GM23248 (cell line): ENCODE measurements at regions not wholly inside any gene's neighbourhood (a gene's known extent, or its start where the extent isn't known, plus 50 kb on each side); places are given as distances from the start of the nearest gene placed in this dataset. TPM values are rescaled to one million over a fixed set of nuclear protein-coding genes. Genes with fewer than 3 reads are reported as not detected.

Source experiments
- DNase-seq: peaks from one replicate; pipeline ENCODE4 v3.0.0-alpha.2; 2015
- H2AFZ ChIP-seq: fragments of 200-600 bp; sonication (generic); 2 replicates; pipeline ENCODE4 v1.6.1; 2016; ENCODE audit warnings: antibody characterized with exemption
- H3F3A ChIP-seq: fragments of 200-600 bp; sonication (generic); 2 replicates; pipeline ENCODE4 v1.6.1; 2016; ENCODE audit warnings: mild to moderate bottlenecking, antibody characterized with exemption, mixed run types; ENCODE audit not compliant: insufficient read depth
- H3K27ac ChIP-seq: fragments of 200-600 bp; sonication (generic); 2 replicates; pipeline ENCODE4 v1.5.1; 2016; ENCODE audit warnings: mild to moderate bottlenecking
- H3K27me3 ChIP-seq: fragments of 200-600 bp; sonication (generic); replicated peaks from 2 replicates; pipeline ENCODE4 v1.6.1; 2016; ENCODE audit warnings: mild to moderate bottlenecking; ENCODE audit not compliant: insufficient read depth
- H3K36me3 ChIP-seq: fragments of 200-600 bp; sonication (generic); 2 replicates; pipeline ENCODE4 v1.6.1; 2016; ENCODE audit warnings: low read depth, mild to moderate bottlenecking
- H3K4me1 ChIP-seq: fragments of 200-600 bp; sonication (generic); 2 replicates; pipeline ENCODE4 v1.6.1; 2016; ENCODE audit warnings: mild to moderate bottlenecking; ENCODE audit not compliant: insufficient read depth
- H3K4me2 ChIP-seq: fragments of 200-600 bp; sonication (generic); one replicate; pipeline ENCODE4 v1.6.1; 2016; ENCODE audit warnings: mild to moderate bottlenecking; ENCODE audit not compliant: unreplicated experiment
- H3K4me3 ChIP-seq: fragments of 200-600 bp; sonication (generic); 2 replicates; pipeline ENCODE4 v1.5.1; 2016; ENCODE audit warnings: mild to moderate bottlenecking
- H3K79me2 ChIP-seq: fragments of 200-600 bp; sonication (generic); 2 replicates; pipeline ENCODE4 v1.6.1; 2016; ENCODE audit warnings: mild to moderate bottlenecking; ENCODE audit not compliant: insufficient read depth
- H3K9ac ChIP-seq: fragments of 200-600 bp; sonication (generic); 2 replicates; pipeline ENCODE4 v1.6.1; 2016; ENCODE audit warnings: mild to moderate bottlenecking
- H3K9me2 ChIP-seq: fragments of 200-600 bp; sonication (generic); 2 replicates; pipeline ENCODE4 v1.6.1; 2016; ENCODE audit warnings: mixed run types, mild to moderate bottlenecking, moderate library complexity; ENCODE audit not compliant: insufficient read depth
- H3K9me3 ChIP-seq: fragments of 200-600 bp; sonication (generic); one replicate; pipeline ENCODE4 v1.6.1; 2017; ENCODE audit warnings: low read depth
- H4K20me1 ChIP-seq: fragments of 200-600 bp; sonication (generic); 2 replicates; pipeline ENCODE4 v1.6.0; 2016; ENCODE audit not compliant: insufficient read depth
- EZH2 ChIP-seq: fragments of 200-600 bp; sonication (generic); IDR thresholded peaks from 2 replicates; pipeline ENCODE4 v1.6.1; 2018; ENCODE audit warnings: antibody characterized with exemption, mild to moderate bottlenecking; ENCODE audit not compliant: insufficient read depth, poor library complexity, severe bottlenecking
- EZH2phosphoT487 ChIP-seq: fragments of 200-600 bp; sonication (generic); IDR thresholded peaks from 2 replicates; pipeline ENCODE4 v1.6.1; 2018; ENCODE audit warnings: antibody characterized with exemption, moderate library complexity, mild to moderate bottlenecking, low read depth; ENCODE audit not compliant: insufficient read depth
- WGBS, 2 experiments: methylation state at CpG; one replicate each; pipeline ENCODE4 v1.1.6; 2015 to 2017; ENCODE audit warnings: low lambda C conversion rate in 2 of 2, low coverage in 1 of 2; ENCODE audit errors: missing lambda C conversion rate in 2 of 2; 5-methylcytosine and 5-hydroxymethylcytosine counted together
- in situ Hi-C: fragments of 300-500 bp; cut with MboI; formaldehyde crosslinking; loops from 2 replicates; pipeline ENCODE4 v1.15.0; 2020
- small RNA-seq: library from RNA; depleted of rRNA; stranded (forward); fragments of <200 nt; gene quantifications from one replicate; pipeline ENCODE3, GENCODE V24; 2014; ENCODE audit warnings: low read depth, low replicate concordance

DNA sequence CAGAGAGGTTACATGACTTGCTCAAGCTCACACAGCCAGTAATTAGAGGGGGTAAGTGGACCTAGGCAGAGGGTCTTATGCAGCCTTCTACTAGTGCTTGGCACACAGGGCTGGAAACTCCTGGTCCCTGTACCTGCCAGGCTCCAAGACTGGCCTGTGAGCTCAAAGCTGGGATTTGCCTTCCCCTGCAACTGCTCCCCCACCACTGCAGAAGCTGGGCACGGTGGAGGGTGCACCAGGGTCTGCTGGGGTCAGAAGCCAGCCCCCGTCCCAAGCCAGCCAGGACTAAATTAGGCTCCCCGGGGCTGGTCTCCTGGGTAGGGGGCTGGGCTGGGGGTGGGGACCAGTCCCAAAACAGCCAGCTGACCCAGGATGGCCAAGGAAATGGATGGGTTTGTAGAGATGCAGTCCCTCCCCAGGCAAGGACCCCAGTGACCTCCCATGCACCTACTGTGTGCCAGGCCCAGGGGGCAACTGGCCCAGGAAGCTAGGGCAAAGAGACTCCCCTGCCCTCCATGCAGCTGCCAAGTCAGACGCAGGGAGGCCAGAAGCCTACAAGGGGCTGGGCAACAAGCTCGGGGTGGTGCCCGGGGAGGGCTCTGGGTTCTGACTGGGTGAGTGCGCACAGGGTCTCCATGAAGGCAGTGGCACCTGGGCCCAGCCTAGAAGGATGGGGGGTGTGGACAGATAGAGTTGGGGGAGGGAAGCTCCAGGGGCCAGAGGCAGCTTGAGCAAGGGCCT, 51.8 kb upstream of the LINGO1 start:
- H2AFZ ChIP-seq: no peak overlapping the region
- H3K4me1 ChIP-seq: no peaks in the 10 kb centered on the region
- no peak overlapping the region for H3K9ac ChIP-seq
- H3K9me3 ChIP-seq: no peaks in the 10 kb centered on the region
- H3K4me3 ChIP-seq: no peak overlapping the region
- no peaks in the 10 kb centered on the region for H3K9me2 ChIP-seq
- no peaks in the 10 kb centered on the region for H3K36me3 ChIP-seq
- WGBS, 2 experiments: 28 to 35% methylated on average over 7 of the region's 7 CpGs
- in situ Hi-C loops: no loop called here
- H3K27ac ChIP-seq: no peak overlapping the region
- H3K79me2 ChIP-seq: no peaks in the 10 kb centered on the region
- no peaks in the 10 kb centered on the region for H3F3A ChIP-seq
- H4K20me1 ChIP-seq: no peaks in the 10 kb centered on the region
- DNase-seq: no peak
- H3K4me2 ChIP-seq: no peak overlapping the region
- no peak for TF ChIP-seq EZH2
- no peak for TF ChIP-seq EZH2phosphoT487
- H3K27me3 ChIP-seq: peaks cover 38% of the 10 kb centered on the region

DNA sequence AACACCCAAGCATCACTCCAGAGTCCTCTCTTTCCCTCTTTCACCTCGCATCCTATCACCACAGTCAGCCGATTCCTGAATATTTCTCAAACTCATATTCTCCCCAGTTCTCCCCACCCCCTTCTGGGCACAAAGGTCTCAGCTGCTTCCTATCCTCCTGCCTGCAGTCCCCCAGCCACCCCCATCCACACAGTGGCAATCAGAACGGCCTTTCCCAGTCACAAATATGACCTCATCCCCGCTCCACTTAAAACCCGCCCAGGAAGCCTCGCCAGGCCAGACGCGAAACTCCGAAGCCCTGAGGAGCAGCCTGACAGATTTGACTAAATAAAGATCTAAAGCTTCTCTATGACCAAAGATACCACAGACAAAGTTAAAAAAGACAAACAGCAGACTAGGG, 49.9 kb upstream of the LINGO1 start:
- DNase-seq: no peak
- no peak overlapping the region for H3K4me2 ChIP-seq
- H3K36me3 ChIP-seq: no peaks in the 10 kb centered on the region
- no peaks in the 10 kb centered on the region for H3K4me1 ChIP-seq
- no peaks in the 10 kb centered on the region for H3K79me2 ChIP-seq
- no peak overlapping the region for H3K4me3 ChIP-seq
- H3K9me2 ChIP-seq: no peaks in the 10 kb centered on the region
- no peak overlapping the region for H3K9ac ChIP-seq
- in situ Hi-C loops: no loop called here
- H2AFZ ChIP-seq: no peak overlapping the region
- WGBS, 2 experiments: 46 to 49% methylated on average over 9 of the region's 9 CpGs
- H3K9me3 ChIP-seq: no peaks in the 10 kb centered on the region
- H3K27me3 ChIP-seq: peaks cover 48% of the 10 kb centered on the region
- no peak overlapping the region for H3K27ac ChIP-seq
- H3F3A ChIP-seq: no peaks in the 10 kb centered on the region
- no peak for TF ChIP-seq EZH2
- no peak for TF ChIP-seq EZH2phosphoT487
- H4K20me1 ChIP-seq: no peaks in the 10 kb centered on the region

Small RNA genes lying in the stretch of these regions (small RNA-seq; reads per million reads assigned to genes)
- gene RN7SL214P: not detected
